Lower lobe of right lung (tissue), 2 donors: ENCODE measurements at regions not wholly inside any gene's neighbourhood (a gene's known extent, or its start where the extent isn't known, plus 50 kb on each side); places are given as distances from the start of the nearest gene placed in this dataset.

Source experiments
- ATAC-seq, 2 donors: fragments of 200-7000 bp; cut with Tn5 transposase; one replicate each; pipeline ENCODE4 v1.9.1; 2020 to 2022; ENCODE audit warnings: mild to moderate bottlenecking in 2 of 2, moderate library complexity in 2 of 2
- DNase-seq: peaks from one replicate; pipeline ENCODE4 v3.0.0-alpha.2; 2020
- H3K27ac ChIP-seq: fragments of 200-600 bp; one replicate; pipeline ENCODE4 v1.8.0; 2022
- H3K27me3 ChIP-seq: fragments of 200-600 bp; one replicate; pipeline ENCODE4 v1.8.0; 2022; ENCODE audit warnings: low read depth
- H3K36me3 ChIP-seq: fragments of 200-600 bp; one replicate; pipeline ENCODE4 v1.8.0; 2022; ENCODE audit warnings: mild to moderate bottlenecking
- H3K4me1 ChIP-seq: fragments of 200-600 bp; one replicate; pipeline ENCODE4 v1.8.0; 2022
- H3K4me3 ChIP-seq: fragments of 200-600 bp; one replicate; pipeline ENCODE4 v1.8.0; 2022; ENCODE audit warnings: mild to moderate bottlenecking
- H3K9me3 ChIP-seq: fragments of 200-600 bp; one replicate; pipeline ENCODE4 v1.8.0; 2022
- CTCF ChIP-seq: fragments of 200-600 bp; IDR thresholded peaks from one replicate; pipeline ENCODE4 v1.8.0; 2022; ENCODE audit warnings: antibody characterized with exemption, mild to moderate bottlenecking
- intact Hi-C: fragments of 100-400 bp; cut with DNase I; formaldehyde crosslinking; loops from one replicate; pipeline ENCODE4 v1.11.0; 2022
- donor health status: DM: no; HTN: yes; CAD: no; lungs with severe emphysema.

- peaks cover 5% of the 10 kb centered on the region for H3K4me1 ChIP-seq
- H3K27ac ChIP-seq: no peak overlapping the region
- no peak for TF ChIP-seq CTCF
- H3K9me3 ChIP-seq: no peaks in the 10 kb centered on the region
- intact Hi-C loops: no loop called here
- DNase-seq: no peak
- H3K4me3 ChIP-seq: no peak overlapping the region
- H3K36me3 ChIP-seq: no peaks in the 10 kb centered on the region
- H3K27me3 ChIP-seq: no peaks in the 10 kb centered on the region
- no peak for ATAC-seq
Measured at GRCh38 chr12:108390495-108391203, 51.5 kb upstream of the CMKLR1 start.

GRCh38 chr12:108389544-108389943 is 50.4 kb upstream of the CMKLR1 start:
- H3K27ac ChIP-seq: no peak overlapping the region
- intact Hi-C loops: no loop called here
- no peak overlapping the region for H3K4me3 ChIP-seq
- ATAC-seq (no peak), DNase-seq (no peak)
- H3K27me3 ChIP-seq: no peaks in the 10 kb centered on the region
- no peaks in the 10 kb centered on the region for H3K36me3 ChIP-seq
- H3K9me3 ChIP-seq: no peaks in the 10 kb centered on the region
- no peak for TF ChIP-seq CTCF
- peaks cover under 1% of the 10 kb centered on the region for H3K4me1 ChIP-seq
